OCI-LY7 (cell line): ENCODE measurements at regions not wholly inside any gene's neighbourhood (a gene's known extent, or its start where the extent isn't known, plus 50 kb on each side); places are given as distances from the start of the nearest gene placed in this dataset.
A peak's percentile ranks its signal among the peaks of the same experiment; 100 is the strongest.

Experiments
- BruUV-seq: library from RNA; stranded (reverse); fragments of 400-500 nt; replicated peaks from 2 replicates; lab custom pipeline; 2021; lab: Mats Ljungman, UMichigan
- CTCF ChIA-PET: fragments of 300-600 bp; sonication (Branson Sonifier 250); formaldehyde crosslinking; loops from one replicate; lab custom pipeline; 2022; ENCODE audit warnings: antibody characterized with exemption; ENCODE audit not compliant: unreplicated experiment; lab: Charles Lee
- POLR2A ChIA-PET: fragments of 300-600 bp; sonication (Branson Sonifier 250); formaldehyde crosslinking; loops from one replicate; lab custom pipeline; 2022; ENCODE audit warnings: antibody characterized with exemption; lab: Charles Lee
- DNase-seq: peaks from one replicate; pipeline ENCODE4 v3.0.0-alpha.2; 2015; ENCODE audit warnings: low spot score
- H2AFZ ChIP-seq: fragments of 200-600 bp; sonication (generic), shearing (Covaris generic); 2 replicates; pipeline ENCODE4 v1.6.1; 2014; ENCODE audit warnings: mild to moderate bottlenecking, antibody characterized with exemption, low read length, moderate library complexity
- H3K27ac ChIP-seq: fragments of 200-600 bp; sonication (generic); 2 replicates; pipeline ENCODE4 v1.5.1; 2014; ENCODE audit warnings: mixed run types, low read depth, mild to moderate bottlenecking, moderate library complexity, low read length, inconsistent platforms; ENCODE audit not compliant: poor library complexity, severe bottlenecking
- H3K36me3 ChIP-seq: fragments of 200-600 bp; sonication (generic); 2 replicates; pipeline ENCODE4 v1.6.1; 2014; ENCODE audit warnings: mild to moderate bottlenecking, antibody characterized with exemption, low read length, moderate library complexity, mixed read lengths; ENCODE audit not compliant: insufficient read depth
- H3K4me1 ChIP-seq: fragments of 200-600 bp; sonication (generic); 2 replicates; pipeline ENCODE4 v1.5.1; 2014; ENCODE audit warnings: mild to moderate bottlenecking, low read length; ENCODE audit not compliant: insufficient read depth, poor library complexity, severe bottlenecking
- H3K4me2 ChIP-seq: fragments of 200-600 bp; sonication (generic); 2 replicates; pipeline ENCODE4 v1.6.1; 2014; ENCODE audit warnings: mild to moderate bottlenecking, low read length
- H3K4me3 ChIP-seq: fragments of 200-600 bp; sonication (generic); 2 replicates; pipeline ENCODE4 v1.5.1; 2014; ENCODE audit warnings: mild to moderate bottlenecking, low read depth, low read length; ENCODE audit not compliant: poor library complexity, severe bottlenecking
- H3K79me2 ChIP-seq: fragments of 200-600 bp; sonication (generic); 2 replicates; pipeline ENCODE4 v1.6.1; 2016; ENCODE audit warnings: low read depth, mild to moderate bottlenecking, low read length, moderate library complexity, mixed read lengths; ENCODE audit not compliant: insufficient read depth
- H3K9me2 ChIP-seq: fragments of 200-600 bp; sonication (generic); 2 replicates; pipeline ENCODE4 v1.6.1; 2016; ENCODE audit warnings: mild to moderate bottlenecking, low read length, mixed read lengths; ENCODE audit not compliant: insufficient read depth
- H3K9me3 ChIP-seq: fragments of 200-600 bp; sonication (generic); 2 replicates; pipeline ENCODE4 v1.6.1; 2014; ENCODE audit warnings: mild to moderate bottlenecking, mixed run types, low read length, mixed read lengths
- H4K20me1 ChIP-seq: fragments of 200-600 bp; sonication (generic); 2 replicates; pipeline ENCODE4 v1.6.1; 2014; ENCODE audit warnings: mild to moderate bottlenecking, antibody characterized with exemption, low read length, moderate library complexity, mixed read lengths; ENCODE audit not compliant: insufficient read depth
- CTCF ChIP-seq: fragments of 200-600 bp; sonication (generic); conservative IDR thresholded peaks from 2 replicates; pipeline ENCODE4 v1.5.1; 2014; ENCODE audit warnings: mild to moderate bottlenecking, antibody characterized with exemption, low read length, moderate library complexity, mixed read lengths
- EZH2phosphoT487 ChIP-seq: fragments of 200-600 bp; sonication (generic); IDR thresholded peaks from 2 replicates; pipeline ENCODE4 v1.6.1; 2018; ENCODE audit warnings: low read depth, borderline replicate concordance, mild to moderate bottlenecking, mixed run types, antibody characterized with exemption, low read length, moderate library complexity, mixed read lengths
- intact Hi-C: fragments of 100-400 bp; cut with micrococcal nuclease; formaldehyde crosslinking; loops from one replicate; pipeline ENCODE4 v1.10.0; 2022; ENCODE audit not compliant: unreplicated experiment

- Histone ChIP-seq H4K20me1 (no peaks in the 10 kb centered on the region), H3K36me3 (no peaks in the 10 kb centered on the region), H3K27ac (no peak overlapping the region), H3K9me2 (no peaks in the 10 kb centered on the region), H2AFZ (no peak overlapping the region), H3K4me1 (no peaks in the 10 kb centered on the region), H3K4me2 (no peak overlapping the region), H3K79me2 (no peaks in the 10 kb centered on the region), H3K9me3 (no peaks in the 10 kb centered on the region), H3K4me3 (no peak overlapping the region)
- POLR2A ChIA-PET = interaction anchor here (1.0 kb wide), 1 partner anchor 37 kb away, joined by 3 read pairs; no protein-coding TSS in a partner anchor
- CTCF ChIA-PET = no interaction called here
- DNase-seq = no peak
- TF ChIP-seq EZH2phosphoT487 (no peak), CTCF (no peak)
- no TSS peak for BruUV-seq
- intact Hi-C loops = loop anchor here (10.0 kb wide), 1 partner anchor 306 kb away; no protein-coding TSS in a partner anchor
These were observed 121.8 kb upstream of the CWC22 start for GRCh38 chr2:180128861-180129260.

DNA sequence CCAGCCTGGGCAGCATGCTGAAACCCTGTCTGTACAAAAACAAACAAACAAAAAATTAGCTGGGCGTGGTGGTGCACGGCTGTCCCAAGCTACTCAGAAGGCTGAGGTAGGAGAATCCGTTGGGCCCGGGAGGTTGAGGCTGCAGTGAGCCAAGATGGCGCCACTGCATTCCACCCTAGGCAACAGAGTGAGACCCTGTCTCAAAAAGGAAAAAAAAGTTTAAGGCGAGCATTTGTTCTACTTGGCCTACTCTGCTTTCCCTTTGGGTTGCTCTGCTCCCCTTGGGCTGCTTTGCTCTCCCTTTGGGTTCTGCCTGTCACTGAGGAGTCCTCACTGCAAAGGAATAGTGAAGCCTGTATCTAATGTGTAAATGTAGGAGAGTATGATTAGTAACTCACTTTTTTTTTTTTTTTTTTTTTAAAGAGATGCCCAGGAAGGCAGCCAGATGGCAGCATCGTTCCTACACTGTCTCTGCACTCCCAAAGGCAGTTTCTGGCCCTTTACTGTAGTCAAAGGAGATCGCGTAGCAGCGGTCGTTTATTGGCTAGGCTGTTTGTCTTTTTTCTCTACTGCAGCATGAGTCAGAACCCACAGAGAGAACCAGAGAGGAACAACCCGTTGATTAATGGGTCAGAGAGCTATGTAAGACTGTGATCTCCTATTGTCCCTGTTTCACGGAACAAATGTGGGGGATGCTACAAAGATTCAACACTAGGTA is 118.3 kb upstream of the CWC22 start:
- H3K36me3 ChIP-seq = no peaks in the 10 kb centered on the region
- peak overlapping the region; percentile 42; the same call in 1 of the 2 replicates for H2AFZ ChIP-seq
- H4K20me1 ChIP-seq = no peaks in the 10 kb centered on the region
- no peak overlapping the region for H3K4me2 ChIP-seq
- no peaks in the 10 kb centered on the region for H3K79me2 ChIP-seq
- intact Hi-C loops = loop anchor here (10.0 kb wide), 1 partner anchor 309 kb away; no protein-coding TSS in a partner anchor
- H3K4me3 ChIP-seq = no peak overlapping the region
- peak; percentile 75 for TF ChIP-seq CTCF
- no peak for TF ChIP-seq EZH2phosphoT487
- DNase-seq = peak; percentile 63
- H3K27ac ChIP-seq = no peak overlapping the region
- no peaks in the 10 kb centered on the region for H3K4me1 ChIP-seq
- CTCF ChIA-PET = no interaction called here
- no TSS peak for BruUV-seq
- POLR2A ChIA-PET = interaction anchor here (1.4 kb wide), 1 partner anchor 798 kb away, joined by 4 read pairs; no protein-coding TSS in a partner anchor
- no peaks in the 10 kb centered on the region for H3K9me3 ChIP-seq
- H3K9me2 ChIP-seq = no peaks in the 10 kb centered on the region
